BJ (cell line): ENCODE measurements at regions not wholly inside any gene's neighbourhood (a gene's known extent, or its start where the extent isn't known, plus 50 kb on each side); places are given as distances from the start of the nearest gene placed in this dataset.
"Not testable (repeated sequence)": the region's sequence is repeated elsewhere in the genome, so short reads cannot be mapped to it uniquely, and the experiment has no call there.

Experiments used
- CTCF ChIA-PET: fragments of 350-600 bp; formaldehyde crosslinking; extraction: SDS; loops from one replicate; lab custom pipeline; 2021; ENCODE audit warnings: antibody characterized with exemption, inconsistent platforms; lab: Yijun Ruan, JAX
- POLR2A ChIA-PET: fragments of 300-600 bp; sonication (Branson Sonifier 250); formaldehyde crosslinking; extraction: SDS; loops from one replicate; lab custom pipeline; 2021; ENCODE audit warnings: antibody characterized with exemption; lab: Charles Lee
- DNase-seq: peaks from one replicate; pipeline ENCODE4 v3.0.0-alpha.2; 2011; ENCODE audit warnings: low read depth
- H3K27me3 ChIP-seq: 2 replicates; pipeline ENCODE4 v1.6.0; 2011; ENCODE audit warnings: low read length; ENCODE audit not compliant: control insufficient read depth, insufficient read depth
- H3K36me3 ChIP-seq: 2 replicates; pipeline ENCODE4 v1.5.1; 2011; ENCODE audit warnings: low read length; ENCODE audit not compliant: control insufficient read depth, insufficient read depth
- H3K4me3 ChIP-seq: 2 replicates; pipeline ENCODE4 v1.5.1; 2011; ENCODE audit warnings: low read depth, mild to moderate bottlenecking, control low read depth, low read length
- TF ChIP-seq, protein P1 (sequence below): IDR thresholded peaks from 2 replicates; pipeline ENCODE4 v1.5.1; 2011; ENCODE audit warnings: low read depth, mild to moderate bottlenecking, control low read depth, inconsistent platforms, low read length, moderate library complexity; ENCODE audit not compliant: insufficient read depth

GRCh38 chr14:105748204-105748578 is 221.8 kb downstream of the TMEM121 start:
- Histone ChIP-seq H3K36me3 (no peaks in the 10 kb centered on the region), H3K4me3 (no peak overlapping the region), H3K27me3 (no peaks in the 10 kb centered on the region)
- TF ChIP-seq, protein P1, sequence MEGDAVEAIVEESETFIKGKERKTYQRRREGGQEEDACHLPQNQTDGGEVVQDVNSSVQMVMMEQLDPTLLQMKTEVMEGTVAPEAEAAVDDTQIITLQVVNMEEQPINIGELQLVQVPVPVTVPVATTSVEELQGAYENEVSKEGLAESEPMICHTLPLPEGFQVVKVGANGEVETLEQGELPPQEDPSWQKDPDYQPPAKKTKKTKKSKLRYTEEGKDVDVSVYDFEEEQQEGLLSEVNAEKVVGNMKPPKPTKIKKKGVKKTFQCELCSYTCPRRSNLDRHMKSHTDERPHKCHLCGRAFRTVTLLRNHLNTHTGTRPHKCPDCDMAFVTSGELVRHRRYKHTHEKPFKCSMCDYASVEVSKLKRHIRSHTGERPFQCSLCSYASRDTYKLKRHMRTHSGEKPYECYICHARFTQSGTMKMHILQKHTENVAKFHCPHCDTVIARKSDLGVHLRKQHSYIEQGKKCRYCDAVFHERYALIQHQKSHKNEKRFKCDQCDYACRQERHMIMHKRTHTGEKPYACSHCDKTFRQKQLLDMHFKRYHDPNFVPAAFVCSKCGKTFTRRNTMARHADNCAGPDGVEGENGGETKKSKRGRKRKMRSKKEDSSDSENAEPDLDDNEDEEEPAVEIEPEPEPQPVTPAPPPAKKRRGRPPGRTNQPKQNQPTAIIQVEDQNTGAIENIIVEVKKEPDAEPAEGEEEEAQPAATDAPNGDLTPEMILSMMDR, result no peak
- POLR2A ChIA-PET, result no interaction called here
- CTCF ChIA-PET, result no interaction called here
- DNase-seq, result no peak

DNA sequence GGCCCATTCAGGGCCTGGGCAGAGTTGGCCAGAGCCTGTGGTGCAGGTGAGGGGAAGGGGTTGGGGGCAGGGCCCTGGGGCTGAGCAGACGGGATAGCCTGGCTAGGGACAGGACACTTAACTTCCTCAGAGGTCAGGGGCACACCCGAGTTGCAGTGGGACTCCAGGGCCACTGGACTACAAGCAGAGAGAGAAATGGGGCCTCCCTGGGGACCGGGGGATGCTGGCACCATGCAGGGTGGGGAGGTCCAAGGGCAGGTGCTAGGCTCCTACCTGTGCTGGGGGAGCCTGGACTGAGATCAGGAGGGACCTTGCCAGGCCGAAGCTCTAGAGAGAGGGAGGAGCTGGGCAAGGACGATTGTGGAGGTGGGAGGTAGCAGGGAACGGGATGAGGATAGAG is 222.3 kb downstream of the TMEM121 start:
- CTCF ChIA-PET, POLR2A ChIA-PET, H3K4me3 ChIP-seq, DNase-seq, H3K36me3 ChIP-seq, H3K27me3 ChIP-seq: not testable (repeated sequence)

- CTCF ChIA-PET, POLR2A ChIA-PET, H3K27me3 ChIP-seq, H3K36me3 ChIP-seq, H3K4me3 ChIP-seq, DNase-seq: not testable (repeated sequence)
Measured at GRCh38 chr14:105749870-105750541, 223.6 kb downstream of the TMEM121 start.

GRCh38 chr14:105751291-105751751 is 224.9 kb downstream of the TMEM121 start:
- POLR2A ChIA-PET, H3K36me3 ChIP-seq, H3K4me3 ChIP-seq, DNase-seq, H3K27me3 ChIP-seq, CTCF ChIA-PET: not testable (repeated sequence)

- DNase-seq, CTCF ChIA-PET, H3K4me3 ChIP-seq, H3K27me3 ChIP-seq, POLR2A ChIA-PET, H3K36me3 ChIP-seq: not testable (repeated sequence)
Measured at GRCh38 chr14:105752420-105752819, 226.0 kb downstream of the TMEM121 start.

DNA sequence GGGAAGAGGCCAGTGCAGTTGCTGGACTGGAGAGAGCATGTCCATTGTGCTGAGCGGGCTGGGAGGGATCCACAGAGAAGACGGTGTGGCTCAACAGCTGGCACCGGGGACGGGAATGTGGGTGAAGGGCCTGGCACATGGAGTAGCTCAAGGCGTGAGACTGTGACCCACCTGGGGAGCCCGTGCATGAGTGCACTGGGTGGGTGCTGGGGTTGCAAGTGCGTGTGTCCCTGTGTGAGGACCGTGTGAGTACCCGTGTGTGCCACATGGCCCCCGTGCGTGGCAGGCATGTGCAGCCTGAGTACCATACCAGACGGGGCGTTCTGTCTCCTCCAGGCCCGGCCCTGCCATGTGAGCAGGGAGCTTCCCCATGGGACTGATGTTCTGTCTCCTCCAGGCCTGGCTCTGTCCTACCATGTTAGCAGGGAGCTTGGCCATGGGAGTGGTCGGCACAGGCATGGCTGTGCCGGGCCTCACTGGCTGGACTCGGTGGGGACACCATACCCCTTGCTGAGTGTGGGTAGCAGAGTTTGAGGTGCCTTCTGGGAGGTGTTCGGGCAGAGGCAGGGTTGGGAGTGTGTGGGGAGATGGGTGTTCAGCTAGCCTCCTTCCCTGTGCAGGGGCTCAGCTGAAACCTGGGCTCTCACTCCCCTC is 234.4 kb downstream of the TMEM121 start:
- POLR2A ChIA-PET, result no interaction called here
- Histone ChIP-seq H3K27me3 (no peaks in the 10 kb centered on the region), H3K36me3 (no peaks in the 10 kb centered on the region), H3K4me3 (no peak overlapping the region)
- TF ChIP-seq, protein P1, result no peak
- DNase-seq, result no peak
- CTCF ChIA-PET, result no interaction called here

GRCh38 chr14:105761345-105761740 is 235.0 kb downstream of the TMEM121 start:
- DNase-seq, POLR2A ChIA-PET, H3K36me3 ChIP-seq, H3K27me3 ChIP-seq, H3K4me3 ChIP-seq, CTCF ChIA-PET: not testable (repeated sequence)
